HG03045 (cell line): ENCODE measurements at regions not wholly inside any gene's neighbourhood (a gene's known extent, or its start where the extent isn't known, plus 50 kb on each side); places are given as distances from the start of the nearest gene placed in this dataset.
"Not testable (repeated sequence)": the region's sequence is repeated elsewhere in the genome, so short reads cannot be mapped to it uniquely, and the experiment has no call there.

Experiments
- ATAC-seq: cut with Tn5 transposase; IDR thresholded peaks from one replicate; pipeline ENCODE4 v1.9.1; 2021; ENCODE audit warnings: mild to moderate bottlenecking, moderate library complexity; ENCODE audit not compliant: unreplicated experiment

DNA sequence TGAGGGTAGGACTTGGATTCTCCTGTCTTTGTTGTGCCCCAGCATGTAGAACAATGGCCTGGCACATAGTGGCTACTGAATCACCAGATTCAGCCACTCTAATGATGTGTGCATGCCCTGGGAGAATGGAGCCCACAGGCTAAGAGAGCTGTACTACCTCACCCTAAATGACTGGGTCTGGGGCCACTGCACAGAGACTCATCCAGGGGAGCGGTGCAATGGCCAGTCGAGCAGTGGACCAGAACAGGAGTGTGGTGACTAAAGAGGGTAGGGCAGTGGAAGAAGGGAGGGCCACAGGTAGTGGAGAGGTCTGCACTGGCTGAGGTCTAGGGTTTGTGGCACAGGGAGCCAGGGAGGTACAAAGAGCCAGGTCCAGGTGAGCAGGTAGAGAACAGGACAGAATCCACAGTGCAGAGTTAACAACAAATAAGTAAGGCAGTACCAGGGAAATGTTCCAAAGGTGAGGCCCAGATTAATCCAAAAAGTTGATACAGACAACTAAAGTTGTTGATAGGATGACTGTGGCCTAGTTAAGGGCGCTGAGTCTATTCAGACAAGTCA, 142.7 kb upstream of the ATP11B start:
- ATAC-seq = no peak

GRCh38 chr3:182651461-182651860, 141.8 kb upstream of the ATP11B start:
- ATAC-seq = no peak

GRCh38 chr3:182653065-182653464, 140.2 kb upstream of the ATP11B start:
- ATAC-seq = not testable (repeated sequence)

DNA sequence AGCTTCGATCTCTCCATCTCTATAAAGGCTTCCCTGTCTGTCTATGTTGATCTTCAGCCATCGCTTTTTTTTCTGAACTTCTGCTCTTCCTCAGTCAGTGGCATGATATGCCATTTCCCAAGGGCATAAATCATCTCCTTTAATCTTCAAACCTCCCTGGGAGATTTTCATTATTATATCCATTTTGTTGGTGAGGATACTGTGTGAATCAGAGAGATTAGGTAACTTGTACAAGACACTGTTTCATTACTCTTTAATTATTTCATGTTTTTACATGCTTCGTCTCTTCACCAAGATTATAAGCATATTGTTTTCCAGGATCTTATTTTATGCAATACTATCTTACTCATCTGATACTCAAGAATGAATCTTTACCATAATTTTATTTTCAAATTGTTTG, 124.8 kb upstream of the ATP11B start:
- no peak for ATAC-seq

DNA sequence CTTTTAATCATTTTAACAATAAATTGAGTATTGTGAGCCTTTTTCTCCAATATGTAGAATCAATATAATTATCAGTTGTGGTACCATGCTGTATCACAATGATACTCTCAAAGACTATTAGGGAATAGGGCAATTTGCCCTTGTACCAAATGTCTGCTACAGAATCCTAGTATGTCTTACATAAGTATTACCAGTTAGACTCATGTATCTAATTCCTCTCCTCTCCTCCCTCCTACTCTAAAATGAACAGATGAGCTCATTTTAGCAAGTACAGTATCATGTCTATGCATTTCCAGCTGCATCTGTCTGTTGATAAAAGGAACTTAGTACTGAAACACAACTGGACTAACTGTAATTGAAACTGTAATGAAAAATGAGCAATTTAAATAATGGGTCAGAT, 124.3 kb upstream of the ATP11B start:
- ATAC-seq = no peak

DNA sequence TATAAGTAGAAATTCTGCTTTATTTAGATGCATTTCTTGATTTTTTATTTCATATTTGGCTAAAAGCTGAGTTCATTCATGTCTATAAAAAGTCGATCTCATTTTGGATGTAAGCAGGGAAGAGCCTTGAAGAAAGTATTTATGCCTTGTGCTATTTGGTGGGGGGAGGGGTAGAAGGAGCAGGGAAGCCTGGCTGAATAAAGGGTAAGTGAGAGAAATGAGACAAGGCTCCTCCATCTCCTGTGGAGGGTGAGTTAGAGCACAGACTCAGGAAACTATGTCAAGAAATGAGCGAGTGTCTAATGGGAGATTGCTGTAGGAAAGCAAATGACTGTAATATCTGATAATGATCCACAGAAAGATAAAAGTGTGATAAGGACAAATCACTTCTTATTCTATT, 121.8 kb upstream of the ATP11B start:
- ATAC-seq = no peak

DNA sequence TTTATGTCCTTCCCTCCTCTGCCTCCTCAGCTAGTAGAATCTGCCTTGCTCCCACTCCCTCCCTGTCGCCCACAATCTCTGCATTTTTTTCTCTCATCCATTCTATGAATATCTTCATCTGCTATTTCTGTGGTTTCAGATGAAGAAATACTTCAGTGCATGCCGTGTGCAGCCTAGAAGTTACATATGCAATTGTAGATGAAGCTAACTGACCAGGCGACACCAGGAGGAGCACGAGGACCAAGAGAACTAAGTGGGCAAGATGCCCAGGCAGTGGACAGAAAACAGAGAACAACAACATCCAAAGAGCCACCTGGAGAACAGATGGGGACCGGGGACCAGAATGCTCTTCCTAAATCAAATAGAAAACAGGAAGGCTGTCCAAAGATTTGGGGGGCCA, 121.4 kb upstream of the ATP11B start:
- no peak for ATAC-seq

DNA sequence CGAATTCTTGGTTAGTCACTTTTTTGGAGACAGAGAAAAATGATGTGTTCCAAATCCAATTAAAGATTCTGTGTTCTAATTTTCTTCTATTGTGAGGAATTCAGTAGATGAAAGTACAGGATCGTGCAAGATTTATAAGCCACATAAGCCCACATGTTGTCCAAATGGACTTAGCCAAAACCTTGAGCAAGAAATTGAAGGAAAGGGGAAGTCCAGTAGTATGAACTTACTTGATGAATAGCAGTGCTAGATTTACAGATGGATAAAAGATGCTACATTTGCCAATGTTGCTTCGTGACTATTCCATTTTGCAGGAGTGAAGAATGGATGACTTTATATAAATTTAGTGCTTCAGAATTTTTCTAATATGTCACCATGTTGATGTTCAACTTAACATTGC, 120.0 kb upstream of the ATP11B start:
- no peak for ATAC-seq

DNA sequence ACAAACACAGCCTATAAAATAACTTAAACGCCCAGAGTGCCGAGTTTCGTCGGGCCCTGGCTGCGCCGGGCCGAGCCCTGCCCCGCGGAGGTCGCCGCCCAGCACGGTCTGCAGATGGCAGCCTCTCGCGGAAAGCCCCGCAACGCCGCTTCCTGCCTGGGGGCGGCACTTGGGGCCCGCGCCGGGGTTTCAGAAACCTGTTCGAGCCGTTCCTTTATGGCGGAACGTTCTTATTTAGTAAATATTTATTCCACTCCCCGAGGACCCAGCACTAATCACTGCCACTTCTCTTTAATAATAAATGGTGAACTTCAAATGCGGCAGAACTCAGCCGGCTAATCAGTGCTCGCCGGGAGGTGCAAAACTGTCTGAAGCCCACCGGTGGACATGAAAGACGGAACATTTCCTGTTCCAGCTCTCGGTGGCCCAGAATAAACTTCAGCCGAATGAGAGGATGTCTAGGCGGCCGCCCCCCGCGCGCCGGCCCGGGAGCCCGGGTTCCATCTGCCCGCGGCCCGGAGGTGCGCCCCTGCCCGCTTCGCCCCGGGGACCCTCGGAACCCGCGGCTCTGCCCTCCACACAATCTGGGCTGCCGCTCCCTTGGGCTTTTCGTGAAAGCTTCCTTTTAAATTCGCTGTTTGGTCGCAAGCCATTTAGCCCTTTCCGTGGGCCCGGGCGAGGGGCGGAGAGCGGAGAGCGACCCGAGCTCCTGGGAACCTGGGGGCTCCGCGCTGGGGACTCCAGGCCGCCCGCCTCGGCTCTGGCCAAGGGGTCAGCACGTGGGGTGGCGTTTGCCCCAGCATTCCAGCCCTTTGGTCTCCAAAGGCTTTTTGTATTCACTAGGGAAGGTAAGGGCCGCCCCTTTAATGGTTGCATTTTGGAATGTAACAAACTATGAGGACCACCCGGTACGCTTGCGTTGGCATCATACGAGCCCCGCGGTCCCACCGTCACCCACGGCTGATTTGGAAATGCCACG, 110.8 kb upstream of the ATP11B start:
- ATAC-seq = peak; percentile 92

DNA sequence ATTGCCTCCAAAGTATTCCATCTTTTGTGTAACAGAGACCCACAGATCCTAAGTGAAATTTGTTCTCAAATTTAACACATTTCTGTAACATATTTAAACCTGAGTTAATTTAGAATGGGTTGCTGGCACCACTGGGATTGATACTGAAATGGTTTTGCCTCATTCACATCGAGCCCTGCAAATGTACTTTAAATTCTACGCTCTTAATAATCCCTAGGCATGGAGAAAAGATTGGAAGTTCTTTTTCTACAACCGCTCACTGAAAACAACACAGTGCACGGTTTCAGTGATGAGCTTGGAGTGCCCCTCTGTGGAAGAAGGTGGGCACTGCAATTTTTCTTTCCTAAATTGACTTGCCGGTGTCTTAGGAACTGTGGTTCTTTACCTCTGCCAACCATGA, 109.9 kb upstream of the ATP11B start:
- ATAC-seq = peak; percentile 58

DNA sequence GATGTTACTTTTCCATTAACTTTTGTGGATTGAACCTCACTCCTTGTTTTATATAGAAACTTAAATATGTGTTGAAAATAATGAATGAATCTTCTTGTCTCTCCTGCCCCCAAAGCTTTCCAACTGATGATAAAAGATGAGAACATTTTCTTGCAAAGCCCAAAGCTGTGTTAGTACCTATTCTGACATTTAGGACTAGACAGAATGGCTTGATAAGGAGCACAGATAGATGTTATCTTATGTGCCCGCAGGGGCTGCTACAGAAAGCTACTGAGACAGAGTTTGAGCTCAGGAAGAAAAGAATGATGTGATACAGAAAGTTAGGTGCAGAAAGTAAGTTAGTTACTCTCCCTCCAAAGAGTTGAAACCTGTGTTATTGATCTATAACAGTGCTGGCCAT, 109.4 kb upstream of the ATP11B start:
- ATAC-seq = no peak

DNA sequence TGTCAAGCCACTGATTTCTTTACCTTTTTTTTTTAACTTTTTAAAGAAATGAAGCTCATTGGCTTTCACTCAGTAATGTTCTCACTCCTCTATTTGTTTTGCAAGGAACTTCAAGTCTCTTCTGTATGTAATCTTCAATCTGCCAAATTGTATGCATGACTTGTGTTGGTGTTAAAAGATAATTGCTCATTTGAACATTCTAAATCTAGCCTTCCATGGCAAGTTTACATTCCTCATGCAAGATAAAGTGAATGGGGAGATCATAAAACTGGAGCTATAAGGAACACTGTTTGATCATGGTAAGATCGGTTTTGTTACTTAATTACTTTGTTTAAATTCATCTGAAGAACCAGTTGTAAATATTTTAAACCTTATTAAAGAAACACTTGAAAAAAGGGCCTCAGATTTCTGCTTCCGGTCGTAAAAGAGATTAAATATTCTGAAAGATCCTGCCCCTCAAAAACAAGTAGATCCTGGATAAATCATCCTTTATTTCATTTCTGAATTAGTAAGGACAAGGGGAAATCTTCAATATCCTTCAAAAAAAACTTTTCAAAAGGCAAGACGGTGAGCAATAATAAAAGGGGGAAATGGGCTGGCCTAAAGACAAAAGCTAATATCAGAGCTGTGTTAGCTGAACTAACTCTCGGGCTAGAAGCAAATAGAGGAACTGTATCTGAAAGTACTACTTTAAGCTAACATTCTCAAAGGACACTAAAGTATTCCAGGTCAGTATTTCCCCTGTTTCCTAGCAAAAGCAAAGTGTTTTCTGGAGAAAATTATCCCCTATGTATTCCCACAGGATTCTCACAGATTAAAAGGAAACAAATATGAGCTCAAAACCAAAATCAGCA, 107.0 kb upstream of the ATP11B start:
- no peak for ATAC-seq

GRCh38 chr3:182690172-182690571, 103.1 kb upstream of the ATP11B start:
- ATAC-seq = no peak

DNA sequence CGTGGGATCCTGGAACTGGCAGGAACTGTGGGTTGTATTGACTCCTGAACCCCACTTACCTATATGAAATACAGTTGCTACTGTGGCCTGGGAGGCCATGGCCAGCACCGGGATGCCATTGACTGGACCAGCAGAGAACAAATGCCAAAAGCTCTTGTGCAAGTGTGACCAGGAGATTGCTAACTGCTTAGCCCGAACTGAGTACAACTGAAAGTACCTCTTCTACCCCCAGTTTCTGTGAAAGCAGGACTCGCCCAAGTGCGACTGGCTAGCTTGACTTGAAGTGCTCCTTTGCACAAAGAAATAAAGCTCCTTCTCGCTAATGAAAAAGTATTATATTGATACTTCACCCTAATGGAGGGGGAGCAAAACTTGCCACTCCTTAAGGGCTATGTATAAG, 101.3 kb upstream of the ATP11B start:
- ATAC-seq = no peak

- ATAC-seq = no peak
Observed at GRCh38 chr3:182692695-182693094, 100.6 kb upstream of the ATP11B start.

- no peak for ATAC-seq
Observed at GRCh38 chr3:182693723-182694122, 99.6 kb upstream of the ATP11B start.

DNA sequence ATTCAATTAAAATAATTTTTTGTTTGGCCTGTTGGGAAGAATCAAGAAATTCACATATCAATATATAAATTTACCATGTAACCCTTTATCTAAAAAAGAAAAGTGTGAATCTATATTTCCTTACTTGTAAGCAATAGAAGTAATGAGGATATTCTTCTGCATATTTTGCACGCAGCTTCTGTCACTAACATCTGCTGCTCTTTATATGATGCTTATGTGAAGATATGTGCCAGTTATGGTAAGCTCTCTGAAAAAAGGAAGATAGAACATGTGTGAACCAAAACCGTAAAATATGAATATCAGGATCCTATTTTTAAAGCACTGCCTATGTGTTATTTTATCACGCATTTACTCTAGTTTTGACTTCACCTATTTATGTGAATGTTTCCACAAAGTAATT, 96.4 kb upstream of the ATP11B start:
- ATAC-seq = no peak

DNA sequence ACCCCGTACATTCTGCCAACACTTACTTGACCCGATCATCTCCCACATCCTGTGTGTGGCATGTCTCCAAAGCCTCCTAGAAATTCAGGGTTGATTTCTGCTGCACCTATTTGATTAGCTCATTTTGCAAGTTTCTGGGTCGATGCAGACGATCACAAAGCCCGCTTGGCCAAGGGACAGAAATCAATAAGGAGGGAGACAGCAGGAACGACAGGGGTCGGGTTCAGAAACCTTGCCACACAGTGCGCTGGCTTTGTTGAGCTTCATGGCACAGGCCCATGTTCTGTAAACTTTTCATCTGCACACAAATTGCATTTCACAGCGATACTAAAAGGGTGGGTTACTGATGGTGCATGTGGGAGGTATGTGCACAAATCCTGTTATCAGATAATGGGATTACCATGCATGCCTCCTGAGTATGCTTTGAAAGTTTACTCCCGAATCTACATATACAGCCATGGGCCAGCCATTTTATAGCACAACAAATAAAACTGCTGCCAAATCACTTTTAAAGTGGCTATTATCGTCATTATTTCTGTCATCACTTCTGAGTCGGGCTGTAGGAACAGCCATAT, 95.9 kb upstream of the ATP11B start:
- ATAC-seq = no peak

GRCh38 chr3:182698078-182698477, 95.2 kb upstream of the ATP11B start:
- no peak for ATAC-seq

- ATAC-seq = no peak
Observed at GRCh38 chr3:182699550-182700170, 93.6 kb upstream of the ATP11B start.

- no peak for ATAC-seq
Observed at GRCh38 chr3:182702216-182702615, 91.1 kb upstream of the ATP11B start.
